HFFc6 (cell line): ENCODE measurements at regions not wholly inside any gene's neighbourhood (a gene's known extent, or its start where the extent isn't known, plus 50 kb on each side); places are given as distances from the start of the nearest gene placed in this dataset.
"Not testable (repeated sequence)": the region's sequence is repeated elsewhere in the genome, so short reads cannot be mapped to it uniquely, and the experiment has no call there.

Experiments used
- DNase-seq: peaks from one replicate; pipeline ENCODE4 v3.0.0-alpha.2; 2018
- H3K27ac Mint-ChIP-seq: 2 replicates; pipeline ENCODE4 v1.8.0; 2020; ENCODE audit warnings: mild to moderate bottlenecking, mixed read lengths
- H3K27me3 Mint-ChIP-seq: 2 replicates; pipeline ENCODE4 v1.8.0; 2021; ENCODE audit warnings: mild to moderate bottlenecking, moderate library complexity, mixed read lengths; ENCODE audit not compliant: insufficient read depth
- H3K36me3 Mint-ChIP-seq: 2 replicates; pipeline ENCODE4 v1.8.0; 2021; ENCODE audit warnings: low read depth, mixed read lengths
- H3K4me1 Mint-ChIP-seq: 2 replicates; pipeline ENCODE4 v1.8.0; 2020; ENCODE audit warnings: low read depth, mixed read lengths
- H3K4me3 Mint-ChIP-seq: 2 replicates; pipeline ENCODE4 v1.8.0; 2020; ENCODE audit warnings: mild to moderate bottlenecking, moderate library complexity, mixed read lengths
- H3K9me3 Mint-ChIP-seq: 2 replicates; pipeline ENCODE4 v1.8.0; 2020; ENCODE audit warnings: mild to moderate bottlenecking, mixed read lengths
- CTCF ChIP-seq: fragments of 200-600 bp; sonication (generic); IDR thresholded peaks from 2 replicates; pipeline ENCODE4 v1.5.0; 2021; ENCODE audit warnings: antibody characterized with exemption, mild to moderate bottlenecking

GRCh38 chr21:25489673-25490072 lies 117.6 kb downstream of the MRPL39 start:
- H3K27ac Mint-ChIP-seq, result no peak overlapping the region
- H3K4me3 Mint-ChIP-seq, result no peak overlapping the region
- H3K9me3 Mint-ChIP-seq, result no peaks in the 10 kb centered on the region
- no peaks in the 10 kb centered on the region for H3K36me3 Mint-ChIP-seq
- H3K27me3 Mint-ChIP-seq, result no peaks in the 10 kb centered on the region; the same call in none of the 2 replicates
- no peak for DNase-seq
- H3K4me1 Mint-ChIP-seq, result peaks cover 10% of the 10 kb centered on the region
- TF ChIP-seq CTCF, result no peak

- DNase-seq, result no peak
- no peak overlapping the region for H3K27ac Mint-ChIP-seq
- no peaks in the 10 kb centered on the region; the same call in none of the 2 replicates for H3K27me3 Mint-ChIP-seq
- peaks cover 16% of the 10 kb centered on the region for H3K9me3 Mint-ChIP-seq
- peaks cover 10% of the 10 kb centered on the region for H3K4me1 Mint-ChIP-seq
- no peak for TF ChIP-seq CTCF
- H3K4me3 Mint-ChIP-seq, result no peak overlapping the region
- peaks cover 11% of the 10 kb centered on the region; the same call in 1 of the 2 replicates for H3K36me3 Mint-ChIP-seq
Measured at GRCh38 chr21:25487046-25487594, 120.2 kb downstream of the MRPL39 start.

GRCh38 chr21:25485914-25486313 lies 121.4 kb downstream of the MRPL39 start:
- DNase-seq, result no peak
- H3K27ac Mint-ChIP-seq, result no peak overlapping the region
- peaks cover 6% of the 10 kb centered on the region for H3K4me1 Mint-ChIP-seq
- H3K36me3 Mint-ChIP-seq, result peaks cover 20% of the 10 kb centered on the region; the same call in 1 of the 2 replicates
- TF ChIP-seq CTCF, result no peak
- no peak overlapping the region for H3K4me3 Mint-ChIP-seq
- peaks cover 27% of the 10 kb centered on the region for H3K9me3 Mint-ChIP-seq
- H3K27me3 Mint-ChIP-seq, result no peaks in the 10 kb centered on the region; the same call in none of the 2 replicates

- Mint-ChIP-seq H3K4me1 (no peaks in the 10 kb centered on the region), H3K27me3 (peaks cover 5% of the 10 kb centered on the region), H3K4me3 (no peak overlapping the region), H3K36me3 (no peaks in the 10 kb centered on the region), H3K27ac (no peak overlapping the region), H3K9me3 (no peaks in the 10 kb centered on the region)
- no peak for DNase-seq
- no peak for TF ChIP-seq CTCF
Measured at GRCh38 chr21:25467896-25468295, 139.4 kb downstream of the MRPL39 start.

- not testable (repeated sequence) for H3K4me3 Mint-ChIP-seq, H3K4me1 Mint-ChIP-seq, DNase-seq, H3K36me3 Mint-ChIP-seq, H3K9me3 Mint-ChIP-seq, H3K27me3 Mint-ChIP-seq, H3K27ac Mint-ChIP-seq
Measured at GRCh38 chr21:25467071-25467470, 140.2 kb downstream of the MRPL39 start.

GRCh38 chr21:25466470-25466869 lies 140.8 kb downstream of the MRPL39 start:
- H3K4me3 Mint-ChIP-seq, result no peak overlapping the region
- no peaks in the 10 kb centered on the region for H3K36me3 Mint-ChIP-seq
- no peak for DNase-seq
- H3K9me3 Mint-ChIP-seq, result no peaks in the 10 kb centered on the region
- TF ChIP-seq CTCF, result no peak
- H3K27ac Mint-ChIP-seq, result no peak overlapping the region
- peaks cover 5% of the 10 kb centered on the region for H3K27me3 Mint-ChIP-seq
- no peaks in the 10 kb centered on the region for H3K4me1 Mint-ChIP-seq
